Right lung (tissue), 2 donors: ENCODE measurements at regions not wholly inside any gene's neighbourhood (a gene's known extent, or its start where the extent isn't known, plus 50 kb on each side); places are given as distances from the start of the nearest gene placed in this dataset.

Experiments
- DNase-seq, 2 donors: peaks; one replicate each; pipeline ENCODE4 v3.0.0-alpha.2; 2013

- no peak for DNase-seq
Measured at GRCh38 chr5:81914696-81915095, 57.1 kb upstream of the ATG10 start.

GRCh38 chr5:81912933-81913332 lies 58.9 kb upstream of the ATG10 start:
- DNase-seq, result no peak

- no peak for DNase-seq
Measured at GRCh38 chr5:81909677-81910076, 62.1 kb upstream of the ATG10 start.

GRCh38 chr5:81908771-81909170 lies 63.1 kb upstream of the ATG10 start:
- DNase-seq, result no peak

GRCh38 chr5:81908044-81908443 lies 63.8 kb upstream of the ATG10 start:
- no peak for DNase-seq

- DNase-seq, result no peak
Measured at GRCh38 chr5:81907012-81907635, 64.7 kb upstream of the ATG10 start.

- no peak for DNase-seq
Measured at GRCh38 chr5:81906086-81906485, 65.7 kb upstream of the ATG10 start.

- DNase-seq, result no peak
Measured at GRCh38 chr5:81904861-81905260, 67.0 kb upstream of the ATG10 start.

GRCh38 chr5:81904166-81904565 lies 67.7 kb upstream of the ATG10 start:
- no peak for DNase-seq

GRCh38 chr5:81901586-81901985 lies 70.2 kb upstream of the ATG10 start:
- DNase-seq, result no peak

- no peak for DNase-seq
Measured at GRCh38 chr5:81899123-81899522, 72.7 kb upstream of the ATG10 start.

GRCh38 chr5:81898403-81898802 lies 73.4 kb upstream of the ATG10 start:
- no peak for DNase-seq

- no peak for DNase-seq
Measured at GRCh38 chr5:81896764-81897163, 75.1 kb upstream of the ATG10 start.

- DNase-seq, result no peak
Measured at GRCh38 chr5:81895307-81895706, 76.5 kb upstream of the ATG10 start.

GRCh38 chr5:81893961-81894360 lies 77.9 kb upstream of the ATG10 start:
- DNase-seq, result no peak

GRCh38 chr5:81884871-81885270 lies 87.0 kb upstream of the ATG10 start:
- no peak for DNase-seq

- DNase-seq, result no peak
Measured at GRCh38 chr5:81883371-81883770, 88.5 kb upstream of the ATG10 start.

- no peak for DNase-seq
Measured at GRCh38 chr5:81881595-81881994, 90.2 kb upstream of the ATG10 start.

- no peak for DNase-seq
Measured at GRCh38 chr5:81879936-81880335, 91.9 kb upstream of the ATG10 start.

- no peak for DNase-seq
Measured at GRCh38 chr5:81878333-81878732, 93.5 kb upstream of the ATG10 start.

- no peak for DNase-seq
Measured at GRCh38 chr5:81866994-81867393, 104.8 kb upstream of the ATG10 start.

- no peak for DNase-seq
Measured at GRCh38 chr5:81860778-81861177, 109.9 kb upstream of the SSBP2 start.

- DNase-seq, result no peak
Measured at GRCh38 chr5:81859624-81860023, 108.7 kb upstream of the SSBP2 start.
